HEK293T (cell line): ENCODE measurements at regions not wholly inside any gene's neighbourhood (a gene's known extent, or its start where the extent isn't known, plus 50 kb on each side); places are given as distances from the start of the nearest gene placed in this dataset.
"Not testable (repeated sequence)": the region's sequence is repeated elsewhere in the genome, so short reads cannot be mapped to it uniquely, and the experiment has no call there.

Experiments
- CTCF ChIA-PET: fragments of 350-600 bp; formaldehyde crosslinking; extraction: SDS; loops from one replicate; lab custom pipeline; 2021; ENCODE audit warnings: antibody characterized with exemption, inconsistent platforms; lab: Yijun Ruan, JAX
- POLR2A ChIA-PET: fragments of 350-600 bp; formaldehyde crosslinking; extraction: SDS; loops from one replicate; lab custom pipeline; 2020; ENCODE audit warnings: antibody characterized with exemption, inconsistent platforms; lab: Yijun Ruan, JAX
- DNase-seq: peaks from one replicate; pipeline ENCODE4 v3.0.0; 2012; ENCODE audit warnings: mixed read lengths; ENCODE audit errors: extremely low spot score
- ARNT ChIP-seq: fragments of 450-650 bp; IDR thresholded peaks from 2 replicates; pipeline ENCODE4 v1.6.1; 2017; ENCODE audit warnings: mild to moderate bottlenecking
- BHLHE40 ChIP-seq: fragments of 450-650 bp; IDR thresholded peaks from 2 replicates; pipeline ENCODE4 v1.6.1; 2016; ENCODE audit warnings: mild to moderate bottlenecking, moderate library complexity, borderline replicate concordance
- CTBP1 ChIP-seq: fragments of 450-650 bp; IDR thresholded peaks from 2 replicates; pipeline ENCODE4 v1.6.1; 2016; ENCODE audit warnings: borderline replicate concordance
- ELF4 ChIP-seq: fragments of 450-650 bp; IDR thresholded peaks from 2 replicates; pipeline ENCODE4 v1.6.1; 2017; ENCODE audit warnings: antibody characterized with exemption
- FOXA1 ChIP-seq: fragments of 450-650 bp; IDR thresholded peaks from 2 replicates; pipeline ENCODE4 v1.6.1; 2016; ENCODE audit warnings: mild to moderate bottlenecking
- FOXK2 ChIP-seq: fragments of 450-650 bp; IDR thresholded peaks from 2 replicates; pipeline ENCODE4 v1.6.1; 2016; ENCODE audit warnings: mild to moderate bottlenecking
- FOXM1 ChIP-seq: fragments of 450-650 bp; IDR thresholded peaks from 2 replicates; pipeline ENCODE4 v1.6.1; 2017; ENCODE audit warnings: mild to moderate bottlenecking, borderline replicate concordance
- HDGF ChIP-seq: fragments of 450-650 bp; IDR thresholded peaks from 2 replicates; pipeline ENCODE4 v1.6.1; 2017; ENCODE audit warnings: antibody characterized with exemption, borderline replicate concordance
- L3MBTL2 ChIP-seq: fragments of 450-650 bp; conservative IDR thresholded peaks from 2 replicates; pipeline ENCODE4 v1.6.1; 2016; ENCODE audit warnings: mild to moderate bottlenecking
- LEF1 ChIP-seq: fragments of 450-650 bp; IDR thresholded peaks from 2 replicates; pipeline ENCODE4 v1.6.1; 2017; ENCODE audit warnings: mild to moderate bottlenecking, borderline replicate concordance
- NFRKB ChIP-seq: fragments of 450-650 bp; IDR thresholded peaks from 2 replicates; pipeline ENCODE4 v1.6.1; 2016; ENCODE audit warnings: mild to moderate bottlenecking, moderate library complexity
- PKNOX1 ChIP-seq: fragments of 450-650 bp; IDR thresholded peaks from 2 replicates; pipeline ENCODE4 v1.6.1; 2016
- SP1 ChIP-seq: fragments of 450-650 bp; IDR thresholded peaks from 2 replicates; pipeline ENCODE4 v1.6.1; 2017
- SUZ12 ChIP-seq: fragments of 450-650 bp; IDR thresholded peaks from 2 replicates; pipeline ENCODE4 v1.6.1; 2016; ENCODE audit warnings: mild to moderate bottlenecking
- TARDBP ChIP-seq: fragments of 450-650 bp; IDR thresholded peaks from 2 replicates; pipeline ENCODE4 v1.6.1; 2016
- ZNF384 ChIP-seq: fragments of 450-650 bp; IDR thresholded peaks from 2 replicates; pipeline ENCODE4 v1.6.1; 2016

GRCh38 chr2:3105814-3106569 is 271.6 kb downstream of the EIPR1 start:
- TF ChIP-seq LEF1, result no peak
- TF ChIP-seq ZNF384, result no peak
- no peak for TF ChIP-seq NFRKB
- no peak for TF ChIP-seq ELF4
- no peak for TF ChIP-seq FOXM1
- TF ChIP-seq SUZ12, result no peak
- no peak for DNase-seq
- CTCF ChIA-PET, result no interaction called here
- POLR2A ChIA-PET, result no interaction called here

DNA sequence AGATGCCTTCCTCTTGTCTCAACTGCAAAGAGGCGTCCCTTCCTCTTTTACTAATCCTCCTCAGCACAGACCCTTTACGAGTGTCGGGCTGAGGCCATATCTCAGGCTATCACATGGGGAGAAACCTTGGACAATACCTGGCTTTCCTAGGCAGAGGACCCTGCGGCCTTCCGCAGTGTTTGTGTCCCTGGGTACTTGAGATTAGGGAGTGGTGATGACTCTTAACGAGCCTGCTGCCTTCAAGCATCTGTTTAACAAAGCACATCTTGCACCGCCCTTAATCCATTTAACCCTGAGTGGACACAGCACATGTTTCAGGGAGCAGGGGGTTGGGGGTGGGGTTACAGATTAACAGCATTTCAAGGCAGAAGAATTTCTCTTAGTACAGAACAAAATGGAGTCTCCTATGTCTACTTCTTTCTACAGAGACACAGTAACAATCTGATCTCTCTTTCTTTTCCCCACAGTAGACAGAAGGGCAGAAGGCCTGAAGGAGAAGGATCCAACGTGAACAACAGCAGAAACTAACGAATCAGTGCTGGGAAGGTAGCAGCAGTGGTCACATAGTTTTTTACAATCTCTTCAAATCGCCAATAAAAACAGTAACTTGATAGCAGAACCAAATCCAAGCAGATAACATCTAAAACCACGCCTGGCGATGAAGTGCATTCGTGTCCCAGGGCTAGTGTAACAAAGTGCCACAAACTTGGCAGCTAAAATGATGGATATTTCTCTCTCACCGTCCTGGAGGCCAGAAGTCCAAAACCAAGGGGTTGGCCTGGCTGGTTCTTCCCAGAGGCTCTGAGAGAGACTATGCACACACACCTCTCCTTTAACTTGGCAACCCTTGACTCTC is 272.4 kb downstream of the EIPR1 start:
- TF ChIP-seq L3MBTL2, result 0 out of 2 replicates have a peak, but pooled peaks have one; percentile 26
- CTCF ChIA-PET, POLR2A ChIA-PET: not testable (repeated sequence)
- DNase-seq, result peak; percentile 28

- POLR2A ChIA-PET, result no interaction called here
- DNase-seq, result no peak
- TF ChIP-seq L3MBTL2 (no peak), ELF4 (no peak), PKNOX1 (no peak), ZNF384 (no peak), LEF1 (no peak), FOXM1 (no peak), BHLHE40 (no peak), SP1 (no peak), FOXA1 (no peak), CTBP1 (no peak), ARNT (no peak), SUZ12 (no peak), FOXK2 (no peak), NFRKB (no peak), HDGF (no peak), TARDBP (no peak)
- CTCF ChIA-PET, result no interaction called here
These were observed 273.4 kb downstream of the EIPR1 start for GRCh38 chr2:3104261-3104660.

DNA sequence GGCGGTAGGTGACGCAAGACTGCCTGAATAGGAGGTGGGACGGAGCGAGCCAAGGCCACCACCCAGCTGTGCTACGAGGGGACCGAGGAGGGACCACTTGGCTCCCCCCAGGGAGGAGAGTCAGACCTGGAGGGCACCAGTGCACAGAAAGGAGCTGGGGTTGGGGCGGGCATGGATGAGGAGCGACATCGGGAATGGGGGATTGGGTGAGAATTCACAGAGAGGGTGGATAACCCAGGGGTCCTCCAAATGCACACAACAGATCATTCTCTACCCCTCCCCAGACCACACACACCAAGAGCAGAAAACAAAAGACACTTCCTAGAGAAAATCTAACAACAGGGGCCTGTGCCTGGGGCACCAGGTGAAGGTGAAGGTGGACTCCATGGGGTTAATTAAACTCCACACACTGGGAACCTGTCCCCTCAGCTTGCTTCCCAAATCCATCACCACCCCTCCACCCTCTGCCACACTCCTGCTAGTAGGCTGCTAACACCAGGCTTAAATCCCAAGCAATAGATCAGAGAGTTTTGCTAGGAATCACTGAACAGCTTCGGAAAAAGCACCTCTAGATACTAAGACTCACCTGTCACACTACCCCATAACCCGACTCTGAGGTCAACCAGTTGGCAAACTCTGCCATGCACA is 274.6 kb downstream of the EIPR1 start:
- CTCF ChIA-PET, result no interaction called here
- POLR2A ChIA-PET, result no interaction called here
- DNase-seq, result no peak
- TF ChIP-seq NFRKB (no peak), SUZ12 (no peak), LEF1 (no peak), ZNF384 (no peak), FOXK2 (no peak), BHLHE40 (no peak), HDGF (no peak), PKNOX1 (no peak), FOXM1 (no peak), TARDBP (no peak), ARNT (no peak), ELF4 (no peak), FOXA1 (no peak), CTBP1 (no peak), SP1 (no peak), L3MBTL2 (no peak)

- ChIA-PET POLR2A (no interaction called here), CTCF (no interaction called here)
- TF ChIP-seq FOXK2, result no peak
- TF ChIP-seq ELF4, result no peak
- TF ChIP-seq LEF1, result no peak
- TF ChIP-seq PKNOX1, result no peak
- no peak for DNase-seq
These were observed 275.3 kb downstream of the EIPR1 start for GRCh38 chr2:3102081-3102921.
